Glutamatergic neuron (in vitro differentiated cells): ENCODE measurements at regions not wholly inside any gene's neighbourhood (a gene's known extent, or its start where the extent isn't known, plus 50 kb on each side); places are given as distances from the start of the nearest gene placed in this dataset.

Source experiments
- DNase-seq: peaks from one replicate; pipeline ENCODE4 v3.0.0; 2022
- H3K27ac Mint-ChIP-seq: one replicate; pipeline ENCODE4 v1.8.0; 2020; ENCODE audit warnings: mild to moderate bottlenecking, mixed read lengths, inconsistent platforms; ENCODE audit not compliant: unreplicated experiment
- H3K27me3 Mint-ChIP-seq: one replicate; pipeline ENCODE4 v1.8.0; 2020; ENCODE audit warnings: mild to moderate bottlenecking, moderate library complexity, mixed read lengths, inconsistent platforms; ENCODE audit not compliant: unreplicated experiment
- H3K36me3 Mint-ChIP-seq: one replicate; pipeline ENCODE4 v1.8.0; 2020; ENCODE audit warnings: mild to moderate bottlenecking, mixed read lengths, inconsistent platforms; ENCODE audit not compliant: unreplicated experiment
- H3K4me1 Mint-ChIP-seq: one replicate; pipeline ENCODE4 v1.8.0; 2020; ENCODE audit warnings: mild to moderate bottlenecking, low read depth, mixed read lengths, inconsistent platforms; ENCODE audit not compliant: unreplicated experiment
- H3K4me3 Mint-ChIP-seq: one replicate; pipeline ENCODE4 v1.8.0; 2020; ENCODE audit warnings: mild to moderate bottlenecking, mixed read lengths, inconsistent platforms; ENCODE audit not compliant: unreplicated experiment
- H3K9me3 Mint-ChIP-seq: one replicate; pipeline ENCODE4 v1.8.0; 2020; ENCODE audit warnings: mild to moderate bottlenecking, moderate library complexity, mixed read lengths, inconsistent platforms; ENCODE audit not compliant: unreplicated experiment
- TF ChIP-seq, protein P1 (sequence below): fragments of 200-600 bp; sonication (generic); IDR thresholded peaks from one replicate; pipeline ENCODE4 v1.5.0; 2021; ENCODE audit not compliant: partially characterized antibody, unreplicated experiment

DNA sequence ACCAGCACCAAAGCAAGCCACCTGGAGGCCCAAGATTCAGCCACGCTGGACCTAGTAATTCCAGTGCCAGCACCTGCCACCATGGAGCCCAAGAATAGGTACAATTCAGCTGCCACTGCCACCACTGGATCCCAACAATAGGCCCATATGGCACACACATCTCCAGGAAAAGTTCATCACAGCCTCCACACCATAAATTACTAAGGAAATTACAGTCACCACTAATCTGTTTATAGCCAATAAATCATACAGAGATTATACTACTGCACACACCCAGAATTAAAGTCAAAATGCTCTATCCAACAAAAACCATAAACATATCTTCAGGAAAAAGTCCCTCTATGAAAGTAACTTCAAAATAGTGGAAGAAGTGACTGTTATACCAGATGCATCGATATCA, 242.8 kb downstream of the SPATA31D1 start:
- Mint-ChIP-seq H3K4me3 (no peak overlapping the region), H3K36me3 (peaks cover 13% of the 10 kb centered on the region), H3K27ac (no peak overlapping the region), H3K27me3 (no peaks in the 10 kb centered on the region), H3K4me1 (no peaks in the 10 kb centered on the region), H3K9me3 (peaks cover 2% of the 10 kb centered on the region)
- TF ChIP-seq, protein P1, sequence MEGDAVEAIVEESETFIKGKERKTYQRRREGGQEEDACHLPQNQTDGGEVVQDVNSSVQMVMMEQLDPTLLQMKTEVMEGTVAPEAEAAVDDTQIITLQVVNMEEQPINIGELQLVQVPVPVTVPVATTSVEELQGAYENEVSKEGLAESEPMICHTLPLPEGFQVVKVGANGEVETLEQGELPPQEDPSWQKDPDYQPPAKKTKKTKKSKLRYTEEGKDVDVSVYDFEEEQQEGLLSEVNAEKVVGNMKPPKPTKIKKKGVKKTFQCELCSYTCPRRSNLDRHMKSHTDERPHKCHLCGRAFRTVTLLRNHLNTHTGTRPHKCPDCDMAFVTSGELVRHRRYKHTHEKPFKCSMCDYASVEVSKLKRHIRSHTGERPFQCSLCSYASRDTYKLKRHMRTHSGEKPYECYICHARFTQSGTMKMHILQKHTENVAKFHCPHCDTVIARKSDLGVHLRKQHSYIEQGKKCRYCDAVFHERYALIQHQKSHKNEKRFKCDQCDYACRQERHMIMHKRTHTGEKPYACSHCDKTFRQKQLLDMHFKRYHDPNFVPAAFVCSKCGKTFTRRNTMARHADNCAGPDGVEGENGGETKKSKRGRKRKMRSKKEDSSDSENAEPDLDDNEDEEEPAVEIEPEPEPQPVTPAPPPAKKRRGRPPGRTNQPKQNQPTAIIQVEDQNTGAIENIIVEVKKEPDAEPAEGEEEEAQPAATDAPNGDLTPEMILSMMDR: no peak
- no peak for DNase-seq

GRCh38 chr9:82234160-82234943, 245.8 kb downstream of the SPATA31D1 start:
- H3K27ac Mint-ChIP-seq: no peak overlapping the region
- peaks cover 2% of the 10 kb centered on the region for H3K9me3 Mint-ChIP-seq
- no peak overlapping the region for H3K4me3 Mint-ChIP-seq
- no peaks in the 10 kb centered on the region for H3K4me1 Mint-ChIP-seq
- no peaks in the 10 kb centered on the region for H3K27me3 Mint-ChIP-seq
- TF ChIP-seq, protein P1: no peak
- DNase-seq: no peak
- peaks cover 13% of the 10 kb centered on the region for H3K36me3 Mint-ChIP-seq

GRCh38 chr9:82242285-82242963, 253.9 kb downstream of the SPATA31D1 start:
- Mint-ChIP-seq H3K27me3 (peaks cover 1% of the 10 kb centered on the region), H3K36me3 (peaks cover 7% of the 10 kb centered on the region), H3K4me3 (no peak overlapping the region), H3K27ac (no peak overlapping the region), H3K9me3 (peaks cover 6% of the 10 kb centered on the region), H3K4me1 (no peaks in the 10 kb centered on the region)
- DNase-seq: no peak
- TF ChIP-seq, protein P1: no peak

- Mint-ChIP-seq H3K4me3 (no peak overlapping the region), H3K4me1 (no peaks in the 10 kb centered on the region), H3K9me3 (no peaks in the 10 kb centered on the region), H3K27me3 (peaks cover 1% of the 10 kb centered on the region), H3K36me3 (no peaks in the 10 kb centered on the region), H3K27ac (no peak overlapping the region)
- DNase-seq: no peak
- TF ChIP-seq, protein P1: no peak
Measured at GRCh38 chr9:82247318-82247717, 258.7 kb downstream of the SPATA31D1 start.

DNA sequence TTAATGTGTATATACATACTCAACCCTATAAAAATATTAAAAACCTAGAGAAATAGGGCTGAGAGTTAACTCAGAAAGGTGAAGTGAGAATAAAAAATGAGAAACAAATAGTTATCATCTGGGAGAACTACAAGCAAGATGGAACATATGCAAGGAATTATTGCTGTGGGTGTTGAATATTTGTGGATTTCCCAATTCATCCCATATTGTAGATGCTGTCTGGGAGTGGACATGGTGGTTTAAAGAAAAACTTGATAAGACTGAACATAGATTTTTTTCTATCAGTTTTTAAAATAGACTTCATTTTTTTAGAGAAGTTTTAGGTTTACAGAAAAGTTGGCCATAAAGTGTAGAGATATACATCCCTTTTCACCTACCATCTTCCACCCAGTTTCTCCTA, 263.5 kb downstream of the SPATA31D1 start:
- Mint-ChIP-seq H3K36me3 (no peaks in the 10 kb centered on the region), H3K9me3 (no peaks in the 10 kb centered on the region), H3K27me3 (no peaks in the 10 kb centered on the region), H3K27ac (no peak overlapping the region), H3K4me3 (no peak overlapping the region), H3K4me1 (no peaks in the 10 kb centered on the region)
- TF ChIP-seq, protein P1: no peak
- DNase-seq: no peak
